ENCODE measurements at regions not wholly inside any gene's neighbourhood (a gene's known extent, or its start where the extent isn't known, plus 50 kb on each side); places are given as distances from the start of the nearest gene placed in this dataset.

DNA sequence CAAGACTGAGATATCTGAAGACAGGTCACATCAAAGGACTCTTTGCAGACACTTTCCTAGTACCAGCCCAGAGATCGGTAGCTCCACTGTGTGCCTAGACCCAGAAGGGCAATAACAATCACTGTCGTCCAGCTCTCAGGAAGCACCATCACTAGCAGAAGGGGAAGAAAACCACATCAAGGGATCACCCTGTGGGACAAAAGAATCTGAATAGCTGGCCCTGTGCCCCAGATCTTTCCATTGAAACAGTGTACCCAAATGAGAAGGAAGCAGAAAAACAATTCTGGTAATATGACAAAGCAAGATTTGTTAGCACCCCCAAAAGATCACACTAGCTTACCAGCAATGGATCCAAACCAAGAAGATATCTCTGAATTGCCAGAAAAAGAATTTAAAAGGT, 404.4 kb upstream of the NECTIN3 start:
- TF ChIP-seq, protein P1, sequence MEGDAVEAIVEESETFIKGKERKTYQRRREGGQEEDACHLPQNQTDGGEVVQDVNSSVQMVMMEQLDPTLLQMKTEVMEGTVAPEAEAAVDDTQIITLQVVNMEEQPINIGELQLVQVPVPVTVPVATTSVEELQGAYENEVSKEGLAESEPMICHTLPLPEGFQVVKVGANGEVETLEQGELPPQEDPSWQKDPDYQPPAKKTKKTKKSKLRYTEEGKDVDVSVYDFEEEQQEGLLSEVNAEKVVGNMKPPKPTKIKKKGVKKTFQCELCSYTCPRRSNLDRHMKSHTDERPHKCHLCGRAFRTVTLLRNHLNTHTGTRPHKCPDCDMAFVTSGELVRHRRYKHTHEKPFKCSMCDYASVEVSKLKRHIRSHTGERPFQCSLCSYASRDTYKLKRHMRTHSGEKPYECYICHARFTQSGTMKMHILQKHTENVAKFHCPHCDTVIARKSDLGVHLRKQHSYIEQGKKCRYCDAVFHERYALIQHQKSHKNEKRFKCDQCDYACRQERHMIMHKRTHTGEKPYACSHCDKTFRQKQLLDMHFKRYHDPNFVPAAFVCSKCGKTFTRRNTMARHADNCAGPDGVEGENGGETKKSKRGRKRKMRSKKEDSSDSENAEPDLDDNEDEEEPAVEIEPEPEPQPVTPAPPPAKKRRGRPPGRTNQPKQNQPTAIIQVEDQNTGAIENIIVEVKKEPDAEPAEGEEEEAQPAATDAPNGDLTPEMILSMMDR (IDR thresholded peaks at IDR 0.05), result no peak
- TF ChIP-seq POLR2A (IDR thresholded peaks at IDR 0.05), result no peak
